GM19463 (cell line): ENCODE measurements at regions not wholly inside any gene's neighbourhood (a gene's known extent, or its start where the extent isn't known, plus 50 kb on each side); places are given as distances from the start of the nearest gene placed in this dataset.

Experiments used
- ATAC-seq: cut with Tn5 transposase; IDR thresholded peaks from one replicate; pipeline ENCODE4 v1.9.1; 2021; ENCODE audit warnings: mild to moderate bottlenecking, moderate library complexity; ENCODE audit not compliant: unreplicated experiment

GRCh38 chr9:106577121-106577520 lies 285.8 kb upstream of the ZNF462 start:
- no peak for ATAC-seq

DNA sequence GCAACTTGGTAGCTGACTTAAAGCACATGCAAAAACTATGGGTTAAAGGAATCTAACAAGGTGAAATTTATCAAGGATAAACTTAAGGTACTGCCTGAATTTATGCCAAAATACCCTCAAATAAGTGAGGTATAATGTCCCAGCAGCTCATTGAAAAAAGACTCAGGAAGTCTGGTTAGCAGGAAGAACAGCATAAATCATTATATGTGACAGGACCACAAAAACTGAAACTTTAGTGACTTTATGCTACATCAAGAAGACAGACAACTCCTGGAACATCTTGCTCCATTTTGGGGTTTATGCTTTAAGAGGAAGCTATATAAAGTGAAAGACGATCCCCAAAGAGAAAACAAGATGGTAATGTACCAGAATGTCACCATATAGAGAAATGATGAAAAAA lies 282.4 kb upstream of the ZNF462 start:
- ATAC-seq: no peak

- ATAC-seq: no peak
These were observed 281.0 kb upstream of the ZNF462 start for GRCh38 chr9:106581973-106582372.

DNA sequence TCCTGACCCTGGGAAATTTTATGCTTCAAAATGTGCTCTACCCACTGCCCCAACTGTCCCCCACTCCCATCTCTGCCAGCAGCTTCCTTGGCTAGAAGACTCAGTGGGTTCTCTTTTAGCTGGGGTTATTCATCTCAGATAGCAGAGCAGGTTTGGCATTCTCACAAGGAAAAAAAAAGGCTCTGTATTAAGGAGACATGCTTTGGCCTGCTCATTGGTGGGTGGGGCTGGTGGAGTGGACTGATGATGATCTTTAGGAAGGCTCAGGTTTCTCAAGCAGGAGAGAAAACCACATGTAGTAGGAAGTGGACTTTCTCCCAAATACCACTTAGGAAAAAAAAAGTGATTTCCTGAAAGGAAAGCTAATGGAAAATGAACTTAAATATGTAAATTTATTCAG lies 279.2 kb upstream of the ZNF462 start:
- no peak for ATAC-seq

GRCh38 chr9:106587042-106587441 lies 275.9 kb upstream of the ZNF462 start:
- no peak for ATAC-seq

DNA sequence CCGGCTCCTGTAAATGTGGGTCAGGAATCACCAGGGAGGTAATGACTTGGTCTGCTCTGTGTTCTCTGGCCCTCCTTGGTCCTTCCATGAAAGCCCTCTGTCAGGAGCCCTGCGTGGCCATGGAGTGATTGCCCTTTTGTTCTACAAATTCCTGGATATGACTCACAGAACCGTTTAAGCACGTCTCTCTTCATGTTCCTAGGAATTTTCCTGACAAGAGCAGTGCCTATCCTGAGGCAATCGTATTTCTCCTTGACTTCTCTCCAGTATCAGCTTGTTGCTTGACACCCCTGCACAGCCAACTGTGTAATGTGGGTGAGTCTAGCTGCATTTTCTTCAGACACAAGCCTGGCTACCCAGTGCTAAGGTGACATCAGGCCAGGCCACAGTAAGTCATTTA lies 274.3 kb upstream of the ZNF462 start:
- ATAC-seq: no peak

GRCh38 chr9:106590759-106591505 lies 272.0 kb upstream of the ZNF462 start:
- ATAC-seq: no peak

- ATAC-seq: no peak
These were observed 269.8 kb upstream of the ZNF462 start for GRCh38 chr9:106593201-106593600.

GRCh38 chr9:106596984-106597383 lies 266.0 kb upstream of the ZNF462 start:
- ATAC-seq: no peak

- ATAC-seq: no peak
These were observed 261.9 kb upstream of the ZNF462 start for GRCh38 chr9:106600955-106601560.

DNA sequence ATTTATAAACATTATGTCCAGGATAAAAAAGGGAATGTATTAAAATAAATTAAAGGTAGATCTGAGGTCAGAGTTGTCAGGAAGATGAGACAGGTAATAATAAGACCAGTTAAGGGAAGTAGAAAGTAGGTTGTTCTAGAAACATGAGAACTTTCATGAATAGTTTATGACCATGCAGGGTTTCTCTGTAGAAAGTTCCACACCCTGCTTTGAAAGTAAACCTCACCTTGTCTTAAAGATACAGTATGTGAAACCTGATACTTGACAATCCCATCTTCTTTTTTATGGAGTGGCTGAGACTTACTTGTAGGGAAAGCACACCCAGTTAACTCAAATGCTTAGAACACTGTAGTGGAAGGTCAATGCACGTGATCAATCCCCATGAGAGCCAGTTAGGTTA lies 260.6 kb upstream of the ZNF462 start:
- no peak for ATAC-seq

GRCh38 chr9:106613250-106613737 lies 249.7 kb upstream of the ZNF462 start:
- no peak for ATAC-seq

GRCh38 chr9:106615118-106615889 lies 247.7 kb upstream of the ZNF462 start:
- ATAC-seq: no peak

DNA sequence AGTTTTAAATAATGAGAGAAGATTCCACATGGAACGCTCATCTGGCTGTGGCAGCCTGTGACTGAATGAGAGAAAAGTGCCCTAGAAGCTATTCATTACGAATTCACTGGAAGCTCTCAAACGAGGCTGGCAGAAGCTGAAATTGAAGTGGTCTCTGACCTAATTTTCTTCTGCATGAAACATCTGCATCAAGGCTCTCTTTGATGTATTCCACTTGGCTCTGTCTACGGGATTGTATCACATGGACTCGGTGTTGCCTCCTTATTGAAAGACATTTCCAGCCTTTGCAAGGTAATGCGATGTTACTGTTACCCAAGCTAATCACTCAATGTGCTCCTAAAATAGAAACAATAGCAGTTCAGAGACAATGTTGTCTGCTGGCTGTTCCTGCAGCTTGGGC lies 246.9 kb upstream of the ZNF462 start:
- ATAC-seq: no peak

DNA sequence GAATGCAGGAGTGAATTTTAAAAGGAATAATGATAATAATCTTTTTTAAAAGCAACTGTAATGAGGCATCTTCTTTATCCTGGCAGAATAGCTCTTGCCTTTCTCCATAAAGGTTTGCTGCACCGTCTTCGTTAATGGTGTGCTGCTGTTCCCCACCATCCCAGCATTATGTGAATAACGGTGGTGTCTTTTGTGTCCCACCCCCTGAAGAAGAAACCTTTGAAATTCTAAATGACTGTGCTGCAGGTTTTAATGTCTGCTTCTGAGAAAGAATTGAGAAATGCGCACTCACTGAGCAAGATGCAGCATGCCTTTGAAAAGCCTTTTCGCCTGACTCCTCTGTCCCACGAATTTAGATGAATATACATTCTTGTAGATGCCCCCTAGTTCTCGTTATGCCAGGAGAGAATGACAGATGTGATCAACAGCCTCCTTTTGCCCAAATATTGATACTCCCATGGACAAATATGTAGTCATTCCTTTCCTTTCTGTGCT lies 246.1 kb upstream of the ZNF462 start:
- no peak for ATAC-seq

- ATAC-seq: no peak
These were observed 243.8 kb upstream of the ZNF462 start for GRCh38 chr9:106619211-106619610.

DNA sequence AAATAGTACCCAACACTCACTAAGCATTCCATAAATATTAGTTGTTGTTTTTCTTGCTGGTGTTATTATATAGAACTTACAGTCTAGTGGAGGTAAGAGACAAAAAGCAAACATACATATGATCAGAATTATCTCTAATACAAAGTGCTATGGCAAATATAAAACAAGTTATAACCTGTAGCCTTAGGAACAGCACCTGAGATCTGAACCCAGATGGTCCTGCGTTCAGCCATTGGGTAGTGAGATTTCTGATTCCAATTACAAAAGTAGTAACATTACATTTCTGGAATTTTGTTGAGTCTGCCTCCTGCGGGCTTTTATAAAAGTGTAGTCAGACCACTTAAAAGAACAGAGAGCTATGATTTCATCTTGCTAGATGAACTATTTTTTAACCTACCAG lies 242.9 kb upstream of the ZNF462 start:
- ATAC-seq: no peak

DNA sequence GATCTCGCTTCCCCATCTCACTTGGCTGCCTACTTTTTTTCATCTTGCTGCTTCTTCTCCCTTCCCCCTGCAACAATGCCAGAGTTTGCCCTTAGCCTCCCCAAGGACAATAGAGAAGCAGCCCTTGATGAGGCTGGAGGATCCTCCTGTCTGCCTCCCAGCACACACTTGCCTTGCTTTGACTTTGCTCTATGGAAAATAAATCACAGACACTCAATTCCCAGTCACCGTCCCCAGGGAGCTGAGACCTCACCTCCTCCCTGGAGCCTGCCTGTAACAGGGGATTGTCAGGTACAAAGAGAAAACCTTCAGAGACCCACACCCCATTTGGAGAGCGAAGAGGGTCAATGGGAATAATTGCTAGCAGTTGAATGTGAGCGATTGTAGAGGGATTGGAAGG lies 242.1 kb upstream of the ZNF462 start:
- ATAC-seq: no peak

- no peak for ATAC-seq
These were observed 241.4 kb upstream of the ZNF462 start for GRCh38 chr9:106621313-106622163.

- no peak for ATAC-seq
These were observed 240.8 kb upstream of the ZNF462 start for GRCh38 chr9:106622164-106622487.

GRCh38 chr9:106623558-106623957 lies 239.4 kb upstream of the ZNF462 start:
- ATAC-seq: no peak
